SK-N-MC (cell line): ENCODE measurements at regions not wholly inside any gene's neighbourhood (a gene's known extent, or its start where the extent isn't known, plus 50 kb on each side); places are given as distances from the start of the nearest gene placed in this dataset.

Source experiments
- EZH2 ChIP-seq: fragments of 200-600 bp; sonication (generic); IDR thresholded peaks from one replicate; pipeline ENCODE4 v1.6.1; 2017; ENCODE audit warnings: antibody characterized with exemption
- FOXP2 ChIP-seq: optimal IDR thresholded peaks from 2 replicates; pipeline ENCODE3; 2011; ENCODE audit warnings: mild to moderate bottlenecking, moderate library complexity; ENCODE audit not compliant: insufficient read depth; ENCODE audit errors: extremely low read length, control extremely low read depth
- POLR2AphosphoS5 ChIP-seq: IDR thresholded peaks from 2 replicates; pipeline ENCODE4 v1.6.1; 2012; ENCODE audit warnings: mild to moderate bottlenecking, low read depth, low read length, borderline replicate concordance

- TF ChIP-seq EZH2, result no peak
- no peak for TF ChIP-seq POLR2AphosphoS5
- no peak for TF ChIP-seq FOXP2
These were observed 214.1 kb upstream of the GOT2 start for GRCh38 chr16:58948244-58948643.
